WERI-Rb-1 (cell line): ENCODE measurements at regions not wholly inside any gene's neighbourhood (a gene's known extent, or its start where the extent isn't known, plus 50 kb on each side); places are given as distances from the start of the nearest gene placed in this dataset.

Experiments
- DNase-seq: peaks from one replicate; pipeline ENCODE4 v3.0.0-alpha.2; 2020
- H3K27ac ChIP-seq: fragments of 250-450 bp; sonication (Bioruptor Pico); 2 replicates; pipeline ENCODE4 v1.5.1; 2020; ENCODE audit warnings: mild to moderate bottlenecking, moderate library complexity
- H3K27me3 ChIP-seq: fragments of 250-450 bp; sonication (Bioruptor Pico); 2 replicates; pipeline ENCODE4 v1.5.1; 2021; ENCODE audit warnings: mild to moderate bottlenecking, low read depth, moderate library complexity; ENCODE audit not compliant: insufficient read depth, severe bottlenecking
- H3K36me3 ChIP-seq: fragments of 250-450 bp; sonication (Bioruptor Pico); 2 replicates; pipeline ENCODE4 v1.5.1; 2020; ENCODE audit warnings: mild to moderate bottlenecking, moderate library complexity
- H3K4me3 ChIP-seq: 2 replicates; pipeline ENCODE4 v1.5.1; 2011; ENCODE audit warnings: low read depth, mild to moderate bottlenecking, control low read depth, low read length
- H3K9me3 ChIP-seq: fragments of 250-450 bp; sonication (Bioruptor Pico); 2 replicates; pipeline ENCODE4 v1.5.1; 2021; ENCODE audit warnings: mild to moderate bottlenecking, moderate library complexity; ENCODE audit not compliant: severe bottlenecking
- TF ChIP-seq, protein P1 (sequence below): IDR thresholded peaks from 2 replicates; pipeline ENCODE4 v1.5.1; 2011; ENCODE audit warnings: low read depth, mild to moderate bottlenecking, control low read depth, inconsistent platforms, low read length

GRCh38 chr2:129895061-129895460, 84.4 kb upstream of the RAB6C start:
- Histone ChIP-seq H3K9me3 (no peaks in the 10 kb centered on the region), H3K4me3 (no peak overlapping the region), H3K36me3 (no peaks in the 10 kb centered on the region), H3K27me3 (peaks cover 14% of the 10 kb centered on the region), H3K27ac (no peak overlapping the region)
- DNase-seq: no peak
- TF ChIP-seq, protein P1, sequence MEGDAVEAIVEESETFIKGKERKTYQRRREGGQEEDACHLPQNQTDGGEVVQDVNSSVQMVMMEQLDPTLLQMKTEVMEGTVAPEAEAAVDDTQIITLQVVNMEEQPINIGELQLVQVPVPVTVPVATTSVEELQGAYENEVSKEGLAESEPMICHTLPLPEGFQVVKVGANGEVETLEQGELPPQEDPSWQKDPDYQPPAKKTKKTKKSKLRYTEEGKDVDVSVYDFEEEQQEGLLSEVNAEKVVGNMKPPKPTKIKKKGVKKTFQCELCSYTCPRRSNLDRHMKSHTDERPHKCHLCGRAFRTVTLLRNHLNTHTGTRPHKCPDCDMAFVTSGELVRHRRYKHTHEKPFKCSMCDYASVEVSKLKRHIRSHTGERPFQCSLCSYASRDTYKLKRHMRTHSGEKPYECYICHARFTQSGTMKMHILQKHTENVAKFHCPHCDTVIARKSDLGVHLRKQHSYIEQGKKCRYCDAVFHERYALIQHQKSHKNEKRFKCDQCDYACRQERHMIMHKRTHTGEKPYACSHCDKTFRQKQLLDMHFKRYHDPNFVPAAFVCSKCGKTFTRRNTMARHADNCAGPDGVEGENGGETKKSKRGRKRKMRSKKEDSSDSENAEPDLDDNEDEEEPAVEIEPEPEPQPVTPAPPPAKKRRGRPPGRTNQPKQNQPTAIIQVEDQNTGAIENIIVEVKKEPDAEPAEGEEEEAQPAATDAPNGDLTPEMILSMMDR: no peak

DNA sequence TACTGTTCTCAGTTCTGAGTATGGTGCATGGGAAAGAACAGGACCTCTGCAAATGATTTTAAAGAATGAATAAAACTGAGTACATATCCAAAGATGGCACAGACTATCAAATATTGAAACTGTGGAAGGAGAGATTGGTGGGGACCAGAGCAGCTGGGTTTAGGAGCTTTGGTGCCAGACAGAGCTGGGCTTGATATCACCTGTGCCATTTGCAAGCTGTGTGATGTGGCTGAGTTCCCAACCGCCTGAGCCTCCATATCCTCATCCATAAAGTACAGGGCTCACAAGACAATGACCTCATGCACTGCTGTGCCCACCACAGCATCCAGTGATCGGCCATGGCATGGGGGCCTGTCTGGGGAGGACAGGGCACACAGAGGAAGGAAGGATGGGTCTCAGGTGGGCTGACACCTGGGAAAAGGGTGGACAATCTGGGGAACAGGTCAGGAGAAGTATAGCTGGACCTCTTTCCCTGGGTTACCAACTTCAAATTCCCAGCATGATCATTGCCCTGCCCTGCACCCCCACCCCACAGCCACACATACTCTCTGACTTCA, 83.9 kb upstream of the RAB6C start:
- TF ChIP-seq, protein P1: no peak
- Histone ChIP-seq H3K27me3 (peaks cover 14% of the 10 kb centered on the region), H3K27ac (no peak overlapping the region), H3K36me3 (no peaks in the 10 kb centered on the region), H3K4me3 (no peak overlapping the region), H3K9me3 (no peaks in the 10 kb centered on the region)
- no peak for DNase-seq

DNA sequence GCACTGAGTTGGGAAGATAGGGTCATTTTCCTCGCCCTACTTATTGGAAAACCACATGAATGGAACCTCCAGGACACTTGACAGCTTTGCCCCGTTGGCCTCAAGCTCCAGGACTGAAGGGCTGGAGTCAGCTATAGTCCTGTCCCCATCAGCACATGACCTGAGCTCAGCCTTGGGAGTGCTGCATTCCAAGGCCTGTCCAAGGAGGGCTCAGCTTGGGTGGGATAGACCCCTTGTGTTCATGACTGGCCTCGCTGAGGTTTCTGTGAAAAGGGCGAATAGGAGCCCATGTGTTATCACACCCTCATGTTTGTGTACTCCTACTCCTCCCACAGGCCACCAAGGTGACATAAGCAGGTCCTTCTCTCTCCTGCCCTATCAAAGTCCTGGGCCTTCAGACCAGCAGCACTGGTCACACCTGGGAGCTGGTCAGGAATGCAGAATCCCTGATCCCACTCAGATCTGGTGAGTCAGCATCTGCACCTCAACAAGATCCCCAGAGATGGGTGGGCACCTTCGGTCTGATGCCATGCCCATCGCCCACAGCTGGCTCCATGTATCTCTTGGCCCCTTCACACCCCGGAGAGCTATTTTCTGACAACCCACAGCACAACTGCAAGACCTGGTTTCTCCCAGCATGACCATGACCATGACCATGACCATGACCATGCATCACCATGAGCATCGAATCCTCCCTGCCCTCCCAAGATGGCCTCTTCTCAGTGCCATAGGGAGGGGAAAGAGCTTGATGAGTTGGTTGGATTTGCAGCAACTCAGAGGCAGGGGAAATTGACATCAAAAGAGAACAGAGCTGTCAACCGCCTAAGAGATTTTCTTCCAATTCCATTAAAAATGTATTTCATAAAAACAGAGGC, 83.0 kb upstream of the RAB6C start:
- Histone ChIP-seq H3K36me3 (no peaks in the 10 kb centered on the region), H3K4me3 (no peak overlapping the region), H3K27ac (no peak overlapping the region), H3K27me3 (peaks cover 14% of the 10 kb centered on the region), H3K9me3 (no peaks in the 10 kb centered on the region)
- TF ChIP-seq, protein P1: no peak
- DNase-seq: no peak

- Histone ChIP-seq H3K36me3 (no peaks in the 10 kb centered on the region), H3K9me3 (no peaks in the 10 kb centered on the region), H3K27ac (no peak overlapping the region), H3K27me3 (no peaks in the 10 kb centered on the region), H3K4me3 (no peak overlapping the region)
- TF ChIP-seq, protein P1: no peak
- DNase-seq: no peak
Measured at GRCh38 chr2:129901754-129902415, 77.6 kb upstream of the RAB6C start.

DNA sequence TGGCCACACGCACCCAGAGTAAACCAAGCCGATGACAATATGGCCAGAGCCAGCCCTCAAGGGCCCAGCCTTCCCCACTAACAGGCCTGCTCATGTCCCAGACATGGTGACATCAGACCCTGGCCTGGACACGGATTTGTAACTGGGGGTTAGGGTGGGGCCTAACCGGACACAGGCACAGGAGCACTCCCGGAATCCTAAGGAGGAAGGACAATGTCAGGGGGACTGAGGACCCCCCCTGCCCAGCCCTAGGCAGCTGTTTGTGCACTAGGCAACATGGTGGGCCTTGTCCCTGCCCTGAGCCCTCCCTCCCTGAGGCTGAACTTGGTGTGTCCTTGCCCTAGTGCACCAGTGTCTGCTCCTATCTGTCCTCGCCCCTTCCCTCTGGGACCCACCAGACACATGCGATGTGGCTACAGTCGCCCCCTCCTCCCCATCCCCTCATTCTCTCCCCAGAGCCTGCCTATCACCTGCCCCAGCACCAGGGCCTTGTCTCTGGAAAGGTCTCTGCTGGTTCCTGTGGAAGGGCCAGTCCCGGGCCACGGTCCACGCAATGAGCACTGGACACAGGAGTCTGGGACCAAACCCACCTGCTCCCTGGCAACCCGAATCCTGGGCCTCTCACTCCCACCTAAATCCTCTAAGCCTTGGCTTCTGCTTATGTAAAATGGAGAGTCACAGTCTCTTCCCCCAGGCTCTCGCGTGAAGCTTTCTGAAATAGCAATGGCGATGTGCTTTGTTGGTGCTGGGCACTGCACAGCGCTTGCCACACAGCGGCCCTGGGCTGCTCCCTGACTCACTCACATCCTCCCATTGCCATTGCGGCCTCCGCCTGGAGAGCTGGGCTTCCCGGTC, 76.5 kb upstream of the RAB6C start:
- H3K27me3 ChIP-seq: no peaks in the 10 kb centered on the region
- H3K27ac ChIP-seq: no peak overlapping the region
- H3K4me3 ChIP-seq: no peak overlapping the region

More for the DNA sequence above, 76.5 kb upstream of the RAB6C start:
- Histone ChIP-seq H3K9me3 (no peaks in the 10 kb centered on the region), H3K36me3 (no peaks in the 10 kb centered on the region)
- TF ChIP-seq, protein P1: no peak
- no peak for DNase-seq
